ENCODE measurements at regions not wholly inside any gene's neighbourhood (a gene's known extent, or its start where the extent isn't known, plus 50 kb on each side); places are given as distances from the start of the nearest gene placed in this dataset.

DNA sequence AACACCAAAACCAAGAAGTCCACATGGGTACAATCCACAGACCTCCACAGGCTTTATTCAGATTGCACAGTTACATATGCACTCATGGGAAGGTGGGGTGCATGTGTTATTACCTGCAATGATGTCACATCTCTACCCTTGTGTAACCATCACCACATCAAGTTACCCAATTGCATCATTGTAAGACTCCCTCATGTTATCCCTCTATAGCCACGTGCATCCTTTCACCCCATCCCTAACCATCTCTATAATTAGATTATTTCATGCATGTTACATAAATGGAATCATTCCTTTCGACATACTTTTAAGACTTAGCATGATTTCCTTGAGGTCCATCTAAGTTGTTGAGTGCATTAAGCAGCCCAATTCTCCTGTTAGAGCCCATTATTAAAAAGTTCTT is 408.2 kb upstream of the C16orf82 start:
- DNase-seq (ENCODE audit: low spot score), result no peak

DNA sequence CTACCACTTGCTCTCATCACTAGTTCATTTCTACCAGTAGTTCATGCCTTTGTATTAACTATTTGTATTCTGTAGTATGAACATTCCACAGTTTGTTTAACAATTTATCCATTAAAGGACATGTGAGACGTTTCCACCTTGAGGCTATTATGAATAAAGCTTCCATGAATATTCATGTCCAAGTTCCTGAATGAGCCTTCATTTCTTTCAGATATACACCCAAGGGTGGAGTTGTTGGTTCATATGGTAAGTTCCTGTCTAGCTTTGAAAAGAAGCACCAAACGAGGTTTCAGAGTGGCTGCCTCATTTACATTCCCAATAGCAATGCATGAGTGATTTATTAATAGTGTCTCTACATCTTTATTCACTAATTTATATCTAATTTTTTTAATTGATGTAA is 407.8 kb upstream of the C16orf82 start:
- DNase-seq (ENCODE audit: low spot score), result no peak

DNA sequence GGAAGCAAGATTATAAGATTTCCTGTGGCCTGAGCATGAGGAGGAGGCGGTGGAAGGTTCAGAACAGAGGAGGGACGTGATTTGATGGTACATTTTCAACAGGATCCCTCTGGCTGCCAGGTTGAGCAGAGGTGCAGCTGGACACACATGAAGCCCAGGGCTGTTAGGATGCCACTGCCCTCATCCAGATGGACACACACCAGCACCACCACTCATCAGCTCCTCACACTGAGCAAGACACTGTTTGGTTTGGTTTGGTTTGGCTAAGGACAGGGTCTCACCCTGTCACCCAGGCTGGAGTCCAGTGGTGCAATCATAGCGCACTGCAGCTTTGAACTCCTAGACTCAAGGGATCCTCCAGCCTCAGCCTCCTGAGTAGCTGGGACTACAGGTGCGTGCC is 402.6 kb upstream of the C16orf82 start:
- no peak for DNase-seq (ENCODE audit: low spot score)

DNA sequence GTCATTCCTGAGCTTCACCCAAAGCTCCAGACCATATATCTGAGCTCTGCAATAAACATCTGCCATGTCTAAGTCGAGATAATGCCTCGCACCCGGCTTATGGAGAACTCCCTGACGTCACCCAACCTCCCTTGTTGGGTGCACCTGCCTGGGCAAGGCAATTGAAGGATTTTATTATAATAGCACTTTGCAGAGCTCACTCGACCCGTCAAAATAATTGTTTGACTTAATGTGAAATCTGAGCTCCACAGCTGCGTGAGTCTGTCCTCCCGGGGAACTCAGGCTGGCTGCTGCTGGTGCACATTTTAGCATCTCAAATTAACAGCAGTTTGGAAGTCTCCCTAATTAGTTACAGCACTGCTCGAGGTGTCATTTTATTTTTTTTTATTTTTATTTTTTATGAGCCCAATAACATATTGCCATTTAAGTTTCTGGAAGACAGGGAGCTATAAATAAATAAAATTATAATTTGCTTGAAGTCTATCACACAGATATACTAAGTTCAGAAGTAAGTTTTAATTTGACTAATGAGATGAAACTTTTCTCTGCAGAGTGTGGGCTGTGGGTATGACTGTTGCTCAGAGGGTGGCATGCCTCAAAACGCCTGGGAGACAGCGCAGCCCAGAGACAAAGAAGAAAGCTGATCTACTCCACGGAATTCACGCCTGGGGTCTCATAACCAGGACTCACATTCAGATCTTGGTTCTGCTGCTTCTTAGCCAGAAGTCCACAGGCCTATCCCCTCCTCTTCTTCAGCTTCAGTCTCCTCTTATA is 401.4 kb upstream of the C16orf82 start:
- DNase-seq (ENCODE audit: low spot score), result no peak

DNA sequence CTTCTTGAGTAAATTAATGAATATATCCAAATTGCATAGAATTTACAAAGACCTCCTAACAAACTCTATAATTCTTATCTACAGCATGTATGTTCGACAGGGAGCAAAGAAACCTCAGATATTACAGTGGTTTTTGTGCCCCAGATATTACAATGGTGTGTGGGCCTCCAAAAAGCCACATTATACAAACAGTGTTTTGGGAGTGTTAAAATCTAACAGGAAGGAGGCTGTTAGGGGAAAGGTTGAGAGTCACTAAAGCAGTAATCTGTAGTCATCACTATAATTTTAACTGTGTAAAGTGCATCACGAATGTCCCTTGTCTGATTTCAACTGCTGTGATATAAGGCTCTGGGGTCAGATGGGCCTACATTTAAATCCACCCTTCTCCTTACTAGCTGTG is 400.2 kb upstream of the C16orf82 start:
- DNase-seq (ENCODE audit: low spot score), result no peak

DNA sequence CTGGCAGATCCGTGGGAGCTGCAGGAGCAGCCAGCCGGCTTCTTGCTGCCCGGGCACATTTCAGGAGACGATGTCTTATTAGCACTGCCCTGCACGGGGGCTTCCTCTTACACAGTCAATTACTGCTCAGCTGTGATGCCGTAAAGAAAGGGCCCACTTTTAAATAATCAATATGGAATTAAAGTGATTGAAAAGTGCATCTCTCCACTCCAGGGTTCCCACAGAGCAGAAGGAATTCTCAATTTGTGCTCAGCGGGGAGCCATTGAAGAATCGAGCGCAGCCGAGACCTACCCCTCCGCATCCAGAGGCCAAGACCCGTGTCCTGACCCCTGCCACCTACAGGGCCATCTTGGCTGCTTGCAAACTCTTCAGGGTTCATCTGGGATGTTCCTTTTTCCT is 399.4 kb upstream of the C16orf82 start:
- no peak for DNase-seq (ENCODE audit: low spot score)

DNA sequence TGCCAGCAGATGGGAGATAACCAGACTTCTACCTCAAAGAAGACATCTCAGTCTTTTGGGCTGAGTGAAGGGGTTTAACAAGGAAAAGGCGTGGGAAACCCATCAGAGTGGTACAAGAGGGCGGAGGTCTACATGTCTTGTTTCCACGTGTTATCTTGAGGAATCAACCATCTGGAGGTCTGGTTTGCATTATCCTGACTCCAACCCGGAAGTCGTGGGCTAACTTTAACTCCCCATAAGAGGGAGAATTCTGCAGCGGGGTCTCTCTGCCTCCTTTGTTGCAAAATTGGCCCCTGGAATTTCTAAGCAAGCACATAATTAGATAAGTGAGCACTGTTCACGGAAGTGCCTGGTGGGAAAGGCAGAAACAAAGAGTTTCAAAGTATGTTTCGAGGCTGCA is 398.7 kb upstream of the C16orf82 start:
- no peak for DNase-seq (ENCODE audit: low spot score)

DNA sequence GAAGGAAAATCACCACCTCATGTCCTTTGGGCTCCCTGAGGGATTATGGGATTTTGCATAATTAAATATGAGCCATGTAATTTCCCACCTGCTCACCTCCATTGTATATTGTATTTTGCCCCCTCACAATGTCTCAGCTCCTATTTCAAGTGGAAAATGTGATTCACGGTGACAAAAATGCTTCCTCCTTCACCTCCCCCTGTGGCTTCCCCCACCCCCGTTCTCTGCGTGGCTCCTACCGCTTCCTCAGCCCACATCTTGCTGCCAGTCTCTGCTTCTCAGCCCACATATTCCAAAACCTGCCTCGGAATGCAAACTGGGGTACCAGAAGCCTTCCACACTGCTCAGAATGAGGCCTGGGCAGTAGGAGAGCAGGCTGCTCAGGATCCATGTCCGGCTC is 394.5 kb upstream of the C16orf82 start:
- DNase-seq (ENCODE audit: low spot score), result no peak

DNA sequence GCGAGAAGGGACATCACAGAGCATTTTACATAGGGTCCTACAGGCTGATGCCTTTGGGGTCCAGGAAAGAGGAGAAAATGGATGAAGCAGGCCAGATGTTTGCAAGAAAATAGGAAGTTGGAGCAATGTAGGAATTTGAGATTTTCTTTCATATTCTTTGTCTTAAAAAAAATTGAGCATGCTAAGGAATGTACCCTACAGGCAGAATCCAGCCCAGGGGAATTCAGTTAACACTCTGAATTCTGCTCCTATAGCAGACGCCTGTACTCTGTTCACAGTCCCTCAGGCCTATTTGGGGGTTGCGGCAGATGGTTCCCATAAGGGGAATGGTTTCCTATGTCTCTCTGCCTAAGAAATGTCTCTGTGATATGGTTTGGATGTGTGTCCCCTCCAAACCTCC is 393.7 kb upstream of the C16orf82 start:
- no peak for DNase-seq (ENCODE audit: low spot score)

DNA sequence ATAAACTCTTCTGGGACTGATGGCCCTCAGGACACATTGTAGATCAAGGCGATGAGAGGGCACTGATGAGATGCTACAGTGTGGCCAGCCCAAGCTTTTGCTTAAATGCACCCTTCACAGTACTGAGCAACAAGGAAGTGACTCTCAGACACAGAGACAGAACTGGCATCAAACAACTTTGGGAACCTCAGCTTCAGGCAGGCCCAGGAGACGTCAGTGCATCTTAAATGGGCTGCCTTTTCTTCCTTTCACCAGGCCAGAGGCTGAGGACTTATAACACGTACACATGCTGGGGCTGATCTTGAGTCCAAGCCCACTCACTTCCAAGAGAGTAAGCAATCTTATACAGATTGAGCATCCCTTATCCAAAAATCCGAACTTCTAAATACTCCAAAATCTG is 386.1 kb upstream of the C16orf82 start:
- no peak for DNase-seq (ENCODE audit: low spot score)

DNA sequence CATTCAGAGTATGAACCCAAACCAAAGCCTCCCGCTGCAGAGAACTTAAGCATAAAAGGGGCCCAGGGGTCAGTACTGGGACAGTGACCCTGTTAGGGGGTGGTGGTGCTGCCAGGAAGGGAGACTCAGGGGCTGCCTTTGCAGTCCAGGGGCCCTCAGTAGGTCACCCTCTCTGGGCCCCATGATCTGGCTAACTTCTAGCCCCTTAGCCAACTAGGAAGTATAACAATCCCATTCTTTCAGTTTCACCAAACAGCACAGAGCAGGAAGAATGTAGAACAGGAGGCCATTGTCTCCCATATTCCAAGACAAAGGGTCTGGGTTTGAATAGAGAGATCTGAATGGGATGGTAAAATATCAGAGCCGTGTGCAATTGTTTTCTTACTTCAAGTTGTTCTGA is 378.6 kb upstream of the C16orf82 start:
- no peak for DNase-seq (ENCODE audit: low spot score)

DNA sequence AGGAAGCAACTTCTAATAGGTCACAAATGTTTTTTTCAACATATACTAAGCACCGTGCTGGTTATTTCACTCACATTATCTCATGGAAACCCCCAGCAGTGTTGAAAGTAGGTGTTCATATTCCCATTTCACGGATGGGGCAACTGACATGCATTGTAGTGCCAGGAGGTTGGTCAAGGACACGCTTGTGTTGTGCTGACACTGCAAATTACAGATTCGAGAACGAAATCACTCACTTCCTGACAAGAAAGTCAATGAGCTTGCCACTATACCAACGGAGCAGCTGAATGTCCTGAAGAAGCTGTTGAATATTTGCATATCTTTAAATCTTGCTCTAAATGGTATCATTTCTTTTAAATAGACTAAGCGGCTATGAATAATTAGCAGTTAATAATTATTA is 378.0 kb upstream of the C16orf82 start:
- DNase-seq (ENCODE audit: low spot score), result no peak

DNA sequence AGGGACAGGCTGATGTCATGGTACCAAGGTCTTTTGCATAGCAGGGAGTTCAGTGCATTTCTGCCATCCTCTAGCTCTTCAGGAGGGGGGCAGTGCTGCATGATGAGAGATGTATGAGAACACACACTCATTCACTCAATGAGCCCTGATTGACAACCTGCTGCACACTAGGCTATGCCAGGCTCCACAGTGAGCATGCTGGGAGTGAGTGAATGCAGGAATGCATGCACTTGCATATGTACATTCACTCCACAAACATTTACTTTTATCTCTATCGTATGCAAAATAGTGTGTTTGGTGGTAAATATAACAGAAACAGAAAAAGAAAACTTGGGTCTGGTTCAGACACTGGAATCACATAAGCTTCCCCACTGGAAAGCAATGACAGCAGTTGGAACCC is 374.1 kb upstream of the C16orf82 start:
- DNase-seq (ENCODE audit: low spot score), result no peak

DNA sequence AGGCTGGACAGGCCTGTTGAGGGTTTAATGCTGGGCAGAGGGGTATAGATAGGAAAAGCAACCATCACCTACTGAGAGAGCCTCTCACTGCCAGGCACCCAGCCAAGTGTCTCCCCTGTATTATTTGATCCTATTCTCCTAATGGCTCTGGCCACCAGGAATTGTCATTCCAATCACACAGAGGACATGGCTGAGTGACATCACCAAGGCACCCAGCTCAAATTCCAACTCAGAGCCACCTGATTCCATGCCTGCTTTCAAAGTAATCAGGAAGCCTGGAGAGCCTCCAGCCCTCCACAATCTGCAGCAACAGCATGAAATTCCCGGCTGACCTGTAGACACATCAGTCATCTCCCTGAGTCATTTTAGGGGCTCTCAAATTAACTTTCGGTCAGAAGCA is 368.9 kb upstream of the C16orf82 start:
- DNase-seq (ENCODE audit: low spot score), result no peak

DNA sequence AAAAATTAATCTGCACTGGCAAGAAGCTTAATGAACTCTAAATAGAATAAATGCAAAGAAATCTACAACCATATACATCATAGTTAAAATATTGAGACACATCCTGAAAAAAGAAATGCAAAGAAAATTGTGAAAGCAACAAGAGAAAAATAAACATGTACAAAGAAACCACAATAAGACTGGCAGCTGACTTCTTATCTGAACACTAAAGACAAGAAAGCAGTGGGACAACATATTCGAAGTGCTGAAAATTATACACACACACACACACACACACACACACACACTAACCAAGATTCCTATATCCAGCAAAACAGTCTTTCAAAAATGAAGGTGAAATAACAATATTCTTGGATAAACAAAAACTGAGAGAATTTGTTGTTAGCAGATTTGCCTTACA is 366.5 kb upstream of the C16orf82 start:
- DNase-seq (ENCODE audit: low spot score), result no peak

DNA sequence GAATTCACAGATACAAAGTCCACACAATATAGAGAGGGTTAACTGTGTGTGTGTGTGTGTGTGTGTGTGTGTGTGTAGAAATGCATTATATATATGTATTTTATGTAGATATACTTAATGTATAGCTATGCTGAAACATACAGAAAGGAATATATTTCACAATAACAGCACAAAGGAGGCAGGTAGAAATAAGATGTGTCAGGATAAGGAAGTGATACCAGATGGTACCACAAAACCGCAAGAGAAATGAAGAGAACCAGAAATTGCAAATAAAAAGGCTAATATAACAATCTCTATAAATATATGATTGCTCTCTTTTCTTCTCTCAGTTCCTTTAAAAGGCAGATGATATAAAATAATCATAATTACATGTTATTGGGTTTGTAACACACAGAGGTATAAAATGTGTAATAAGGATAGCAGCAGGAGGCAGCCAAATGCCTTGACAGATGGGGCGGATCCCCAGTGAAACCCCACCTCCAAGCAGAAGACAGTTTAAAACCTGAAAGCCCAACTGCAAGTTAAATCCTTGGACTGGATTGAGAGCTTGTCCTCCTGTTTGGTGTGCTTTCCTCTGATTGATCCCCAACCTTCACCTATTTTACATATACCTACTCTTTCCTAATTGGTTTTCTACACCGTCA is 365.4 kb upstream of the C16orf82 start:
- DNase-seq (ENCODE audit: low spot score), result no peak

DNA sequence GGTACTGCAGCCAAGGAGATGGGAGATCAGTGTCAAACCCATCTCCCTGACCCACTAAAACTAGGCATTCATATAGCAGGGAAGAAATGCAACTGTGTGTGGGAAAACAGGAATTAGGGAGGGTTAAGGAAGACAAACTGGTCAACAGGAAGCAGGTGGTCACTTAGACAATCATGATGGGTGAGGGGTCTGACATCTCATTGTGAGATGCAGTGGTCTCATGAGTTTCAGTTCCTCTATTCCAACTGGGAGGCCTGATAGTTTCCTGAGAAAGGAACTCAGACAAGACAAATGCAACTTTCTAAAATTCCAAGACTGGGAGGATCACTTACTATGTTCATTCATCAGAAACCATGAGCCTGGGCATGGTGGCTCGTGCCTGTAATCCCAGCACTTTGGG is 361.4 kb upstream of the C16orf82 start:
- no peak for DNase-seq (ENCODE audit: low spot score)

DNA sequence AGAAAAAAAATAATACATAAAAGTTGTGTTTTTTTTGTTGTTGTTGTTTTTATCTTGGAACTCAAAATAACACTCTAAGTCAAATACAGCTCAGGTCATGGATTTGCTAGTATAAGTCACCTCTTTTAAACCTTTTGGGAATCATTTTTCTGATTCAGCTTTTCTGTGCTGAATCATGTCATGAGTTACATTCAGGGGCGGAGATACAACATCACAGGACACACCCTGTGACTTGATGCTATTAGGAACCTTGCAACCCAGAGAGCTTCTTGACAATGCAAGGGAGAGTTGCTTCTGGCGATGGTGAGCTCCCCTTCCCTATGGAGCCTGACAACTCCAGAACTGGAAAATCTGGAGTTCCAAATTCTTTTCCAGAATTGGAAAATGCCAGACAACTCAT is 358.3 kb upstream of the C16orf82 start:
- DNase-seq (ENCODE audit: low spot score), result no peak

DNA sequence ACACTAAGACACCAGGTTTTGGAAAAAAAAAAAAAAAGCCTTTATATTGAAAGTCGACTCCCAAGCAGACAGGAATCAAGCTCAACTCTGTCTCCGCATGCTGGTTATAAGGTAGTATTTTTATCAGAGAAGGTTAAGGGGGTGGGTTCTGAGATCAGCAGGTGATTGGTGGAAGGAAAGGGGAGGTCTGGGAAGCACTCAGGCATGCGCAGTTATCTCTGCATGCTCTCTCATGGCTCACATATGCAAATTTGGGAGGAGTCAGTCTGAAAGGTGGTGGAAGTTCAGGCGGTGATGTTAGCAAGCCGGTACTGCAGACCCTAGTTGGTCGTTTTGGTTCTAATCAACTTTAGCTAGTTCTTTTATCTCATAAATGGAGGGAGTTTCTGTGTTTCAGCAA is 357.6 kb upstream of the C16orf82 start:
- DNase-seq (ENCODE audit: low spot score), result no peak

DNA sequence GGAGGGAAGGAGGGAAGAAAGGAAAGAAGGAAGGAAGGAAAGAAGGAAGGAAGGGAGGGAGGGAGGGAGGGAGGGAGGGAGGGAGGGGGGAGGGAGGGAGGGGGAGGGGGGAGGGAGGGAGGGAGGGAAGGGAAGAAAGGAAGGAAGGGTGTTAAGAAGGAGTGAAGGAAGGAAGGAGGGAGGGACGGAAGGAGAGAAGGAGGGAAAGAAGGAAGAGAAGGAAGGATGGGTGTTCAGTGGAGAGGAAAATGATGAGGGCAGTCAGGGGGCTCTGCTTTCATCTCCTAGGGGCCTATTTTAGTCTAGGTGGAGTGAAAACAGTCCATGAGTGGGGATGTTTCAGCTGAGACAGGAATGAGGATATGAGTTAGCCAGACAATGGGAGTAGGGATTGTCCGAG is 357.0 kb upstream of the C16orf82 start:
- DNase-seq (ENCODE audit: low spot score), result no peak

DNA sequence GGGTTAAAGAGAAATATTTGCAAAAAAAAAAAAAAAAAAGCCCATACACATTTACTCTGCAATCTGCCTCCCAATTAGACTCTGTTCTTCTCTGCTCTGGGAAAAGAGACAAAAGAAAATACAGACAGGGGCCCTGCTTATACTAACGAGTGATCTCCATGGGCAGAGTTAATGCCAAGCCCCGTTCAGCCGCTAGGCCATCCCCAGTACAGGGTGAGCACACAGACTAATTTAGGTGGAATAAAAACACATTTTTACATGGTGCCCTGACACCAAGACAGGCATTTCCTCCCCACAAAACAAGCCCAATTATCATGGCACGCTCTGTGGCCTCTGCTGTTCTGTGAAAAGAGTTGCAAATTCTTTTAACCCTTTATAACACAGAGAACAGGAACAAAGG is 356.3 kb upstream of the C16orf82 start:
- no peak for DNase-seq (ENCODE audit: low spot score)

DNA sequence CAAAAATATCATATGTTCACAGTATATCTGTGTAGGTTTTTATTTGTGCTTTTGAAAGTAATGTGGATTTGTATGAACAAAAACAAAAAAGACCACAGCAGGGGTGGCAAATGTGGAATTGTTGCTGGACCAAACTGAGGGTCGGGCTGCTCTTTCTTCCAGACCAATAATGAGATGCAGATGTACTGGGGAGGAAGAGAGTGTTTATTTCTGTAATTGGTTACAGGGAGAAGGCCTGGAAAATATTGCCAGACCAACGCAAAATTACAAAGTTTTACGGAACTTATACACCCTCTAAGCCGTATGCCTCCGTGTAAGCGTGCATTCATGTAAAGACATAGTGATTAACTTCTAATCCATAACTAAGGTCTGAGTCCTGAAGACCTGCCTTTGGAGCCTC is 353.9 kb upstream of the C16orf82 start:
- DNase-seq (ENCODE audit: low spot score), result no peak

DNA sequence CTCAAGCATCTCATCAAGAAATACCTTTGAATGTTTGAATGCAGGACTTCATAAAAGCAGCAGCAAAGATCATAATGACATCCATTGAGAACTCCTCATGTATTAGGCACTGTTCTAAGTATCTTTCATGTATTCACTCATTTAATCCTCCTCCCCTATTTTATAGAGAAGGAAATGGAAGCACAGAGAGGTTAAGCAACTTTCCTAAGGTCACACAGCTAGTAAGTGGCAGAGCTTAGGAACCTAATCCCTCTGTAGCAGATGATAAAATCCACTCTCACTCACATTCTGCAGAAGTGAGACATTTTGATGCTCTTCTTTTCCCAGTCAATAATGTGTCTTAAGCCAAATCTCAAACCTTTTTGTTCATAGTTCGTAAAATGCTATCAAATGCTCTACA is 350.8 kb upstream of the C16orf82 start:
- no peak for DNase-seq (ENCODE audit: low spot score)

DNA sequence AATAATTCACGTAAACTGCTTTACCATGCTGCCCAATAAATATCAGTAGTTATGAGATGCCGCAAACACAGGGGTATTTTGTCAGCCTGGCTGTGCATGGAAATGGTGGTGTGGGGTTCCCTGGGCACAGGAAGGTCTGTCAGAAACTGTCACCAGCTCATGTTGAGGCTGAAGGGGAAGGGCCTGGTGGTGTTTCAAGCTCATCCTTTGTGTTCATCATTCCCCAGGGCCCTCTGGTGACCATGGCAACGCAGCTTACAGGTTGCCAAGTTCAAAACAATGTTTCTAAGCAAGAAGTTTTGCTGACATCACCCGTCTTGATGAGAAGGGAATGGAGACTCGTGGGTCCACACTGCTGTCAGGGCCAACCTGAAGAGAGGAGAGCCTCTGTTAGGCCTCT is 348.9 kb upstream of the C16orf82 start:
- no peak for DNase-seq (ENCODE audit: low spot score)
